D721Med (cell line): ENCODE measurements at regions not wholly inside any gene's neighbourhood (a gene's known extent, or its start where the extent isn't known, plus 50 kb on each side); places are given as distances from the start of the nearest gene placed in this dataset.

Experiments
- DNase-seq: peaks from one replicate; pipeline ENCODE4 v3.0.0; 2011; ENCODE audit warnings: low spot score; ENCODE audit not compliant: insufficient read length
- FAIRE-seq: peaks from 2 replicates; lab custom pipeline; 2011; peaks lifted over from hg19 to GRCh38; lab: Jason Lieb, UNC
- CTCF ChIP-seq: IDR thresholded peaks from 2 replicates; pipeline ENCODE4 v1.5.1; 2012; ENCODE audit warnings: mild to moderate bottlenecking, control low read depth; ENCODE audit not compliant: insufficient read depth; ENCODE audit errors: missing control alignments

- DNase-seq (no peak), FAIRE-seq (no peak)
- no peak for TF ChIP-seq CTCF
These were observed 62.9 kb upstream of the FAM180A start for GRCh38 chr7:135811506-135811905.

DNA sequence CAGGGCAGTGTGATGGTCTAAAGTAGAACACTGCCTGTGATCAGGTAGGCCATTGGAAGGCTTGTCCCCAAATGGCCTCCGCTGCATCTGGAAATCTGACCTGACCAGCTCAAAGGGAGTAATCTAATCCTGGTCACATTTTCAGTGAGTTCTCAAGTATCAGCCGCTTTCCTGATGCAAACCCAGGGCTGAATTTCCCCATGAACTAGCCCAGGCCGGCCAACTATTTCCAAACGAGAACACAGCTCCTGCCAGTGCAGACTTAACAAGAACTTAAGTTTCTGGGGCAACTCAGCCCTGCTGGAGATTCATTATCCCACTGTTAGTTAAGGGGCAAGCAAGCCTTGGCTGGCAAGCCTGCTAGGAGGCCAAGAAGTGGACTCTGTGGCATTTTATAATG, 59.6 kb upstream of the FAM180A start:
- no peak for TF ChIP-seq CTCF
- DNase-seq = no peak
- FAIRE-seq = no peak

GRCh38 chr7:135803143-135803542, 54.5 kb upstream of the FAM180A start:
- DNase-seq (no peak), FAIRE-seq (no peak)
- no peak for TF ChIP-seq CTCF

- no peak for DNase-seq
- no peak for FAIRE-seq
- TF ChIP-seq CTCF = no peak
These were observed 54.1 kb upstream of the FAM180A start for GRCh38 chr7:135802697-135803096.

DNA sequence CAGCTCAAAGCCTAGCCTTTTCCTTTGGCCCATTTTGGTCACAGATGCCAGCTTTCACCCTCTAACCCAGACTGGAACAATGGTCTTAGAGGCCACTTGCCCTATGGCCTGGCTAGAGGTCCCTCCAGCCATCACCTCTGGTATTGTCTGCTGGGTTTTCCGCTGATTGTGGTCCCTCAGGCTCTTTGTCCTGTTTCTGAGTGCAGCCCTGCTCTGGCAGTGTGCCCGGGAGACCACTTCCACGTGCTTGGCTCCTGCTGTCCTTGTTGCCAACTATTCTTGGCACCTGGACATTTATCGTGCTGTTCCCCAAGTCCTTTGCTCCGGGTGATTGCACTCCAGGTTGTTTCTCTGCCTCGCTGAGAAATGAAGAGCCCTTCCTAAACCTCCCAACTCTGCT, 53.3 kb upstream of the FAM180A start:
- TF ChIP-seq CTCF = no peak
- DNase-seq (no peak), FAIRE-seq (no peak)

DNA sequence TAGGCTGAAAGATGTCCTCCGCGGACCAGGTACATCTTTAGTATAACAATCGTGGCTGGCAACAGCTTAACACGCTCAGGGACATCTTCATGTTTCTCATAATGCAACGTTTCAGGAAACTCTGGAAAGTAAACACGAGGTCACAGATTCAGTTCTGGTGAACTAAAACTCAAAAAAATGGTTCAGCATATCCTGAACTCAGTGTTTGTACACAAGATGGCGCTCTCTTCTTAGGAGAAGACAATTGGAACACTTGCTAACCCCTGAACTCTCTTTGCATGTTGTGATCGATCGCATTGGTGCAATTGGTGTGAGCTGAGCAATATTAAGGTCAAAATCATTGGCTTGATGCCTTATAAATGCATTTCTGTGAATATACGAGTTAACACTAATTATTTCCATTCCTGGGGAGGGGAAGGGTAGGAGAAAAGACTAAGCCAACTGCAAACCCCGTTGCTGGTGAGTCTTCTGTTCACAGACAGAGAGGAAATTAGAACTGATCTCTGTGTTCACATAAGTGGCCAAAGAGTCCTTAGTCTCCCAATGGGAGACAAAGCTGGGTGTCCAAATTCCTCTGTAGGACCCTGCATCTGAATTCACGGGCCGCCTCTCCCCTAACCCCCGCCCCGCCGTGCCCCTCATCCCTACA, 52.6 kb upstream of the FAM180A start:
- FAIRE-seq = peak; percentile 93

GRCh38 chr7:135800560-135800959, 51.9 kb upstream of the FAM180A start:
- FAIRE-seq = no peak
- no peak for DNase-seq
- no peak for TF ChIP-seq CTCF

More for the DNA sequence above, 52.6 kb upstream of the FAM180A start:
- peak; percentile 39 for DNase-seq
- TF ChIP-seq CTCF = peak; percentile 89
